ENCODE measurements at regions not wholly inside any gene's neighbourhood (a gene's known extent, or its start where the extent isn't known, plus 50 kb on each side); places are given as distances from the start of the nearest gene placed in this dataset.

DNA sequence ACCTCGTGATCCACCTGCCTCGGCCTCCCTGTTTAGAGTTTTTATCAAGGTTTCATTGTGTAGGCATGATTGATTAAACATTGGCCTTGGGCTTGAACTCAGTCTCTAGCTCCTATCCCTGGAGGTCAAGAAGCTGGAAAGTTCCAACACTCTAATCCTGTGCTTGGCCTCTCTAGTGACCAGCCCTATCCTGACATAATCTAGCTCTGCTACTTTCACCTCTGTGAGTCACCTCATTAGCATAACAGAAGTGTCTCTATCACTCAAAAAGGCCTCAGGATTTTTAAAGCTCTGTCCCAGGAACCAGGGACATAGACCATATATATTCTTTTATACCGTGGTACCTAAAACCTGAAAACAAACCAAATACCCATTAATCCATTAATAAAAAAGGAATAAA, 377.5 kb downstream of the CENPC start:
- TF ChIP-seq SNAI2 (CRISPR knock-in tag; IDR thresholded peaks at IDR 0.05) (no peak), TCF4 (CRISPR knock-in tag; IDR thresholded peaks at IDR 0.05; ENCODE audit: borderline replicate concordance) (no peak), ZNF565 (CRISPR knock-in tag; conservative IDR thresholded peaks at IDR 0.05; ENCODE audit: low read depth) (no peak), ZNF8 (CRISPR knock-in tag; IDR thresholded peaks at IDR 0.05) (no peak), TOX (CRISPR knock-in tag; IDR thresholded peaks at IDR 0.05; ENCODE audit: borderline replicate concordance) (no peak), RARB (CRISPR knock-in tag; IDR thresholded peaks at IDR 0.05) (no peak), ZNF70 (CRISPR knock-in tag; IDR thresholded peaks at IDR 0.05) (no peak), PPARA (CRISPR knock-in tag; IDR thresholded peaks at IDR 0.05; ENCODE audit: borderline replicate concordance) (no peak), CSDC2 (CRISPR knock-in tag; IDR thresholded peaks at IDR 0.05) (no peak), BACH2 (CRISPR knock-in tag; IDR thresholded peaks at IDR 0.05; ENCODE audit: borderline replicate concordance) (no peak), ZC3H10 (CRISPR knock-in tag; IDR thresholded peaks at IDR 0.05) (no peak), ARNTL (CRISPR knock-in tag; IDR thresholded peaks at IDR 0.05; ENCODE audit: borderline replicate concordance, low read depth) (no peak), ZFP3 (CRISPR knock-in tag; IDR thresholded peaks at IDR 0.05) (no peak), ISL1 (CRISPR knock-in tag; IDR thresholded peaks at IDR 0.05) (no peak)
- TF ChIP-seq, protein P1, sequence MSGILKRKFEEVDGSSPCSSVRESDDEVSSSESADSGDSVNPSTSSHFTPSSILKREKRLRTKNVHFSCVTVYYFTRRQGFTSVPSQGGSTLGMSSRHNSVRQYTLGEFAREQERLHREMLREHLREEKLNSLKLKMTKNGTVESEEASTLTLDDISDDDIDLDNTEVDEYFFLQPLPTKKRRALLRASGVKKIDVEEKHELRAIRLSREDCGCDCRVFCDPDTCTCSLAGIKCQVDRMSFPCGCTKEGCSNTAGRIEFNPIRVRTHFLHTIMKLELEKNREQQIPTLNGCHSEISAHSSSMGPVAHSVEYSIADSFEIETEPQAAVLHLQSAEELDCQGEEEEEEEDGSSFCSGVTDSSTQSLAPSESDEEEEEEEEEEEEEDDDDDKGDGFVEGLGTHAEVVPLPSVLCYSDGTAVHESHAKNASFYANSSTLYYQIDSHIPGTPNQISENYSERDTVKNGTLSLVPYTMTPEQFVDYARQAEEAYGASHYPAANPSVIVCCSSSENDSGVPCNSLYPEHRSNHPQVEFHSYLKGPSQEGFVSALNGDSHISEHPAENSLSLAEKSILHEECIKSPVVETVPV (CRISPR knock-in tag; IDR thresholded peaks at IDR 0.05), result no peak
- TF ChIP-seq, protein P2, sequence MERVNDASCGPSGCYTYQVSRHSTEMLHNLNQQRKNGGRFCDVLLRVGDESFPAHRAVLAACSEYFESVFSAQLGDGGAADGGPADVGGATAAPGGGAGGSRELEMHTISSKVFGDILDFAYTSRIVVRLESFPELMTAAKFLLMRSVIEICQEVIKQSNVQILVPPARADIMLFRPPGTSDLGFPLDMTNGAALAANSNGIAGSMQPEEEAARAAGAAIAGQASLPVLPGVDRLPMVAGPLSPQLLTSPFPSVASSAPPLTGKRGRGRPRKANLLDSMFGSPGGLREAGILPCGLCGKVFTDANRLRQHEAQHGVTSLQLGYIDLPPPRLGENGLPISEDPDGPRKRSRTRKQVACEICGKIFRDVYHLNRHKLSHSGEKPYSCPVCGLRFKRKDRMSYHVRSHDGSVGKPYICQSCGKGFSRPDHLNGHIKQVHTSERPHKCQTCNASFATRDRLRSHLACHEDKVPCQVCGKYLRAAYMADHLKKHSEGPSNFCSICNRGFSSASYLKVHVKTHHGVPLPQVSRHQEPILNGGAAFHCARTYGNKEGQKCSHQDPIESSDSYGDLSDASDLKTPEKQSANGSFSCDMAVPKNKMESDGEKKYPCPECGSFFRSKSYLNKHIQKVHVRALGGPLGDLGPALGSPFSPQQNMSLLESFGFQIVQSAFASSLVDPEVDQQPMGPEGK (CRISPR knock-in tag; IDR thresholded peaks at IDR 0.05; ENCODE audit: borderline replicate concordance), result no peak
- no peak for ATAC-seq

DNA sequence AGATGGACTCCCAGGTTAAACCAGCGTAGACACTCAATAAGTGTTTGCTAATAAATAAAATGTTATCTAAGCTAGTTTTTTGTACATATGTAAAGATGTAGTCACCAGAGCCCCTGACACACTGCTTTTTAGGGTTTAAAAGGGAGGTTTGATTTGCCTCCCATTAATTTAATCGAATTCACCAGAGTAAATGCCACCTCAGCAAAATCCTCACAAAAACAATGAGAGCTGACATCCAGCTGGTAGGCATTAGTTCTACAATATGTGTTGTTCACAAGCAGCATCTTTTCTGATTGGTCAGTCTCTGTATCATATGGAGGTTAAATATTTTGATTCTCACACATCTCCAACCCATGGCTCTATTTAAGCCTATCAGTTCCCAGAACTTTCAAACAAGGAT, 382.6 kb downstream of the CENPC start:
- TF ChIP-seq ISL1 (CRISPR knock-in tag; IDR thresholded peaks at IDR 0.05), result no peak
- TF ChIP-seq ESRRG (CRISPR knock-in tag; IDR thresholded peaks at IDR 0.05), result no peak
- TF ChIP-seq ZNF8 (CRISPR knock-in tag; IDR thresholded peaks at IDR 0.05), result no peak
- no peak for TF ChIP-seq CSDC2 (CRISPR knock-in tag; IDR thresholded peaks at IDR 0.05)
- TF ChIP-seq, protein P3, sequence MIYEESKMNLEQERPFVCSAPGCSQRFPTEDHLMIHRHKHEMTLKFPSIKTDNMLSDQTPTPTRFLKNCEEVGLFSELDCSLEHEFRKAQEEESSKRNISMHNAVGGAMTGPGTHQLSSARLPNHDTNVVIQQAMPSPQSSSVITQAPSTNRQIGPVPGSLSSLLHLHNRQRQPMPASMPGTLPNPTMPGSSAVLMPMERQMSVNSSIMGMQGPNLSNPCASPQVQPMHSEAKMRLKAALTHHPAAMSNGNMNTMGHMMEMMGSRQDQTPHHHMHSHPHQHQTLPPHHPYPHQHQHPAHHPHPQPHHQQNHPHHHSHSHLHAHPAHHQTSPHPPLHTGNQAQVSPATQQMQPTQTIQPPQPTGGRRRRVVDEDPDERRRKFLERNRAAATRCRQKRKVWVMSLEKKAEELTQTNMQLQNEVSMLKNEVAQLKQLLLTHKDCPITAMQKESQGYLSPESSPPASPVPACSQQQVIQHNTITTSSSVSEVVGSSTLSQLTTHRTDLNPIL (CRISPR knock-in tag; IDR thresholded peaks at IDR 0.05; ENCODE audit: low read depth), result no peak
- no peak for TF ChIP-seq PPARA (CRISPR knock-in tag; IDR thresholded peaks at IDR 0.05; ENCODE audit: borderline replicate concordance)
- TF ChIP-seq, protein P1 (CRISPR knock-in tag; IDR thresholded peaks at IDR 0.05), result no peak
- no peak for TF ChIP-seq OSR1 (CRISPR knock-in tag; IDR thresholded peaks at IDR 0.05)
- no peak for TF ChIP-seq ZNF70 (CRISPR knock-in tag; IDR thresholded peaks at IDR 0.05)
- ATAC-seq, result no peak

DNA sequence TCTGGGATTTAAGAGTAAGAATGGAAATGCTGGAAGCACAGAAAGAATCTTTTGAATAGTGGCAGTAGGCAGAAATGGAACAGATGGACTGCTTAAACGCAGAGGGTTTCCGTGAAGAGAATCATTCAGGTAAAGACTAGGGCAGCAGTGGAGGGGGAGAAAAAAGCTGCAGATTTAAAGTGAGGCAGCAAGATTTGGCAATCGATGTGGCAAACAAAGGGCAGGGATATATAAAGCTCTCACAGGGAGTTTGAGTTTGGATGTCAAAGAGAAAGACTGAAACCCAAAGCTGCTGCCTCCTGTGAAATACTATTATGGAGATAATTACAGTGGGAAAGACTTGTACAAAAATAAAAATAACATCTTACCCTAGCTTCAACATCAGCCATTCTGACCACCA, 384.0 kb downstream of the CENPC start:
- ATAC-seq, result no peak
- TF ChIP-seq CSDC2 (CRISPR knock-in tag; IDR thresholded peaks at IDR 0.05), result no peak
- TF ChIP-seq ZC3H10 (CRISPR knock-in tag; IDR thresholded peaks at IDR 0.05), result no peak
- no peak for TF ChIP-seq ZNF8 (CRISPR knock-in tag; IDR thresholded peaks at IDR 0.05)
- TF ChIP-seq ZFP30 (CRISPR knock-in tag; IDR thresholded peaks at IDR 0.05), result no peak
- TF ChIP-seq PPARA (CRISPR knock-in tag; IDR thresholded peaks at IDR 0.05; ENCODE audit: borderline replicate concordance), result no peak
- no peak for TF ChIP-seq BACH2 (CRISPR knock-in tag; IDR thresholded peaks at IDR 0.05; ENCODE audit: borderline replicate concordance)
- no peak for TF ChIP-seq ESRRG (CRISPR knock-in tag; IDR thresholded peaks at IDR 0.05)
- no peak for TF ChIP-seq RARB (CRISPR knock-in tag; IDR thresholded peaks at IDR 0.05)
- no peak for TF ChIP-seq ZNF70 (CRISPR knock-in tag; IDR thresholded peaks at IDR 0.05)
- TF ChIP-seq, protein P4, sequence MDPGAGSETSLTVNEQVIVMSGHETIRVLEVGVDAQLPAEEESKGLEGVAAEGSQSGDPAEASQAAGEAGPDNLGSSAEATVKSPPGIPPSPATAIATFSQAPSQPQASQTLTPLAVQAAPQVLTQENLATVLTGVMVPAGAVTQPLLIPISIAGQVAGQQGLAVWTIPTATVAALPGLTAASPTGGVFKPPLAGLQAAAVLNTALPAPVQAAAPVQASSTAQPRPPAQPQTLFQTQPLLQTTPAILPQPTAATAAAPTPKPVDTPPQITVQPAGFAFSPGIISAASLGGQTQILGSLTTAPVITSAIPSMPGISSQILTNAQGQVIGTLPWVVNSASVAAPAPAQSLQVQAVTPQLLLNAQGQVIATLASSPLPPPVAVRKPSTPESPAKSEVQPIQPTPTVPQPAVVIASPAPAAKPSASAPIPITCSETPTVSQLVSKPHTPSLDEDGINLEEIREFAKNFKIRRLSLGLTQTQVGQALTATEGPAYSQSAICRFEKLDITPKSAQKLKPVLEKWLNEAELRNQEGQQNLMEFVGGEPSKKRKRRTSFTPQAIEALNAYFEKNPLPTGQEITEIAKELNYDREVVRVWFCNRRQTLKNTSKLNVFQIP (CRISPR knock-in tag; IDR thresholded peaks at IDR 0.05; ENCODE audit: borderline replicate concordance, low read depth), result no peak
- no peak for TF ChIP-seq GLIS3 (CRISPR knock-in tag; IDR thresholded peaks at IDR 0.05)
- TF ChIP-seq OSR1 (CRISPR knock-in tag; IDR thresholded peaks at IDR 0.05), result no peak
- no peak for TF ChIP-seq ISL1 (CRISPR knock-in tag; IDR thresholded peaks at IDR 0.05)
- no peak for TF ChIP-seq TCF4 (CRISPR knock-in tag; IDR thresholded peaks at IDR 0.05; ENCODE audit: borderline replicate concordance)
- TF ChIP-seq, protein P3 (CRISPR knock-in tag; IDR thresholded peaks at IDR 0.05; ENCODE audit: low read depth), result no peak
- no peak for TF ChIP-seq SNAI2 (CRISPR knock-in tag; IDR thresholded peaks at IDR 0.05)
- no peak for TF ChIP-seq ARNTL (CRISPR knock-in tag; IDR thresholded peaks at IDR 0.05; ENCODE audit: borderline replicate concordance, low read depth)
- TF ChIP-seq, protein P5, sequence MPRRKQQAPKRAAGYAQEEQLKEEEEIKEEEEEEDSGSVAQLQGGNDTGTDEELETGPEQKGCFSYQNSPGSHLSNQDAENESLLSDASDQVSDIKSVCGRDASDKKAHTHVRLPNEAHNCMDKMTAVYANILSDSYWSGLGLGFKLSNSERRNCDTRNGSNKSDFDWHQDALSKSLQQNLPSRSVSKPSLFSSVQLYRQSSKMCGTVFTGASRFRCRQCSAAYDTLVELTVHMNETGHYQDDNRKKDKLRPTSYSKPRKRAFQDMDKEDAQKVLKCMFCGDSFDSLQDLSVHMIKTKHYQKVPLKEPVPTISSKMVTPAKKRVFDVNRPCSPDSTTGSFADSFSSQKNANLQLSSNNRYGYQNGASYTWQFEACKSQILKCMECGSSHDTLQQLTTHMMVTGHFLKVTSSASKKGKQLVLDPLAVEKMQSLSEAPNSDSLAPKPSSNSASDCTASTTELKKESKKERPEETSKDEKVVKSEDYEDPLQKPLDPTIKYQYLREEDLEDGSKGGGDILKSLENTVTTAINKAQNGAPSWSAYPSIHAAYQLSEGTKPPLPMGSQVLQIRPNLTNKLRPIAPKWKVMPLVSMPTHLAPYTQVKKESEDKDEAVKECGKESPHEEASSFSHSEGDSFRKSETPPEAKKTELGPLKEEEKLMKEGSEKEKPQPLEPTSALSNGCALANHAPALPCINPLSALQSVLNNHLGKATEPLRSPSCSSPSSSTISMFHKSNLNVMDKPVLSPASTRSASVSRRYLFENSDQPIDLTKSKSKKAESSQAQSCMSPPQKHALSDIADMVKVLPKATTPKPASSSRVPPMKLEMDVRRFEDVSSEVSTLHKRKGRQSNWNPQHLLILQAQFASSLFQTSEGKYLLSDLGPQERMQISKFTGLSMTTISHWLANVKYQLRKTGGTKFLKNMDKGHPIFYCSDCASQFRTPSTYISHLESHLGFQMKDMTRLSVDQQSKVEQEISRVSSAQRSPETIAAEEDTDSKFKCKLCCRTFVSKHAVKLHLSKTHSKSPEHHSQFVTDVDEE (CRISPR knock-in tag; IDR thresholded peaks at IDR 0.05), result no peak
- TF ChIP-seq, protein P1 (CRISPR knock-in tag; IDR thresholded peaks at IDR 0.05), result no peak
